Large intestine (tissue), 3 donors: ENCODE measurements at regions not wholly inside any gene's neighbourhood (a gene's known extent, or its start where the extent isn't known, plus 50 kb on each side); places are given as distances from the start of the nearest gene placed in this dataset.

Source experiments
- DNase-seq, 2 donors: peaks; one replicate each; pipeline versions ENCODE4 v3.0.0 to v3.0.0-alpha.2; 2013
- H3K27ac ChIP-seq: one replicate; pipeline ENCODE4 v1.5.1; 2013; ENCODE audit warnings: low read length
- H3K27me3 ChIP-seq: 2 replicates; pipeline ENCODE4 v1.6.1; 2013; ENCODE audit warnings: low read length; ENCODE audit not compliant: control insufficient read depth, insufficient read depth
- H3K36me3 ChIP-seq: 2 replicates; pipeline ENCODE4 v1.6.1; 2013; ENCODE audit warnings: low read length; ENCODE audit not compliant: control insufficient read depth, insufficient read depth
- H3K4me1 ChIP-seq: one replicate; pipeline ENCODE4 v1.6.1; 2013; ENCODE audit warnings: low read length; ENCODE audit not compliant: control insufficient read depth, insufficient read depth
- H3K4me3 ChIP-seq: one replicate; pipeline ENCODE4 v1.5.1; 2013; ENCODE audit warnings: low read length
- H3K9me3 ChIP-seq: one replicate; pipeline ENCODE4 v1.6.1; 2013; ENCODE audit warnings: mild to moderate bottlenecking, low read depth, low read length, moderate library complexity; ENCODE audit not compliant: control insufficient read depth
- WGBS: methylation state at CpG from one replicate; pipeline ENCODE4 v1.1.5; 2013; ENCODE audit warnings: low lambda C conversion rate; ENCODE audit not compliant: insufficient coverage; 5-methylcytosine and 5-hydroxymethylcytosine counted together

GRCh38 chr1:70666381-70667140 lies 255.5 kb downstream of the CTH start:
- no CpG with 5 or more reads among the region's 8 CpGs for WGBS
- Histone ChIP-seq H3K4me3 (no peak overlapping the region), H3K4me1 (no peaks in the 10 kb centered on the region), H3K9me3 (no peaks in the 10 kb centered on the region), H3K27ac (no peak overlapping the region), H3K36me3 (no peaks in the 10 kb centered on the region), H3K27me3 (no peaks in the 10 kb centered on the region)
- no peak for DNase-seq

- no peak for DNase-seq
- H3K27ac ChIP-seq = no peak overlapping the region
Measured at GRCh38 chr1:70667494-70668170, 256.6 kb downstream of the CTH start.

DNA sequence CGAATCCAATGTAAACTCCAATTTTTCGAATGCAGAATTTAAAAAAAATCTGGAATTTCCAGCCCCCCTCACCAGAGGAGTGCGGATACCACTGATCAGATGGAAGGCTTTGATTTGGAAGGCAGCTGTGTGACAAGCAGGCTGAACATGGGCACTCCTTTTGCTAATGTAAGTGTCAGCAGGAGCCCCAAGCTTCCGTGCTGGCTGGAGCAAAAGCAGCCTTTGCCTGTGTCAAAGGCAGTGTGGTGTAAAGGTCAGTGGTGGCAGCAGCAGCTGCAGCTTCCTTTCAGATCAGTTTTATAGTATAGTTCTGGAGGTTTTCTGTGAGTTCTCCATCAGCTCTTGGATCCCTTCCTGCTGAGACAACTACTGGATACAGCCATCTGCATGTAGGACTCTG lies 259.9 kb downstream of the CTH start:
- Histone ChIP-seq H3K9me3 (no peaks in the 10 kb centered on the region), H3K36me3 (no peaks in the 10 kb centered on the region), H3K4me3 (no peak overlapping the region), H3K27me3 (no peaks in the 10 kb centered on the region), H3K27ac (no peak overlapping the region), H3K4me1 (no peaks in the 10 kb centered on the region)
- WGBS = no CpG with 5 or more reads among the region's 4 CpGs
- no peak for DNase-seq

More at GRCh38 chr1:70667494-70668170, 256.6 kb downstream of the CTH start:
- H3K9me3 ChIP-seq = no peaks in the 10 kb centered on the region
- no peaks in the 10 kb centered on the region for H3K36me3 ChIP-seq
- H3K4me1 ChIP-seq = no peaks in the 10 kb centered on the region
- no peak overlapping the region for H3K4me3 ChIP-seq
- H3K27me3 ChIP-seq = no peaks in the 10 kb centered on the region

DNA sequence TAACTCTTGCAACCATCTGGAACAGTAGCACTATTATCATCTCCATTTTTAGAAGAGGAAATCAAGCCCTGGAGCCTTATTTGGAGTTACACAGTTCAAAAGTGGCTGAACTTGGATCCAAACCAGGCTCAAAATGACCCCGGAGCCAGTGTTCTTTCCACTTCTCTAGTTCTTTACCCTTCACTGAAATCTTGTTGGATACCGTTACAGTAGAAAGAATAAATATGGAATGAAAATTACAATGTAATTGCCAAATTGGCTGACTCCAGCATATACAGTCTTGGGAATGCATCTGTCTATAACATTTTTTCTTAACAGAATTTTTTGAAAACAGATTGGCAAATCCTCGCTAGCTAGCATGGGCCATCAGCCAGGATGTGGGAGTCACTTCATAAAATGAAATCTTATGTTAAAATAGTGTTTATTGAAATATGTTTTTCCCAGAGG lies 261.4 kb downstream of the CTH start:
- no peaks in the 10 kb centered on the region for H3K4me1 ChIP-seq
- no CpG with 5 or more reads among the region's 3 CpGs for WGBS
- no peaks in the 10 kb centered on the region for H3K36me3 ChIP-seq
- no peak for DNase-seq
- H3K4me3 ChIP-seq = no peak overlapping the region
- H3K27me3 ChIP-seq = no peaks in the 10 kb centered on the region
- no peaks in the 10 kb centered on the region for H3K9me3 ChIP-seq
- no peak overlapping the region for H3K27ac ChIP-seq

DNA sequence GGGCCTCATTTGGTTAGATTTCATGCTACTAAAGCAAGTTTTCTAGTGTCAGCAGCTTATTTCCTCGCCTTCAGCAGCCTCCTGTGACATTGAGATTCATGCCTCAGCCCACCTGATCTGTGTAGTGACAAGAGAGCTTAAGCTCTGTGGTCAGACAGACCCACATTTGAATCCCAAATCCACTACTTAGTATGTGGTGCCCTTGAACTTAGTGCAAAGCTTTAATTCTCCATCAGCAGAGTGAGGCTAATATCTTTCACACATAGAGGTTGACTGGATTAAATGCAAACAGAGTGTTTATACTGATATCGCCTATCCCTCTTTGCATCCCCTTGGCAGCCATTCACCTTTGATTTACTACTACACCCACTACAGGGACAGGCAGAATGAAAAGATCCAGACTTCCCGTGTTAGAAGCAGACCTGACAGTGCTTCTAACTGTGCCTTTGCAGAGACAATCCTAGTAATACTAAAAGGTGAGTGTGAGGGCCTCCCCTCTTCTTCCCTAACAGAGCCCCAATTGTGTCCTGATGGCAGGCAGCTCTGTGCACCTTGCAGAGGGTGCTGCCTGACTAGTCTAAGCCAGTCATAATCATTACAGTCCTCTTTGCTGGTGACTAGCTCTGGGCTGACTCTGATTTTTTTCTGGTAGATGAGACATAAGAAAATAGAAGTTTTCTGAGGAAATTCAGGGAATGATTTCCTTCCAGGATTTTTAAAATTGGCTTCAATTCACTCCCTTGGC lies 264.0 kb downstream of the CTH start:
- no peak for DNase-seq
- no peak overlapping the region for H3K27ac ChIP-seq
- H3K4me1 ChIP-seq = no peaks in the 10 kb centered on the region
- no CpG with 5 or more reads among the region's 3 CpGs for WGBS
- H3K9me3 ChIP-seq = no peaks in the 10 kb centered on the region
- H3K27me3 ChIP-seq = no peaks in the 10 kb centered on the region
- H3K4me3 ChIP-seq = no peak overlapping the region
- H3K36me3 ChIP-seq = no peaks in the 10 kb centered on the region

- Histone ChIP-seq H3K27me3 (no peaks in the 10 kb centered on the region), H3K9me3 (no peaks in the 10 kb centered on the region), H3K4me3 (no peak overlapping the region), H3K4me1 (no peaks in the 10 kb centered on the region), H3K27ac (no peak overlapping the region), H3K36me3 (no peaks in the 10 kb centered on the region)
- WGBS = no CpG with 5 or more reads among the region's 5 CpGs
- DNase-seq = no peak
Measured at GRCh38 chr1:70675737-70676156, 264.7 kb downstream of the CTH start.

- H3K36me3 ChIP-seq = no peaks in the 10 kb centered on the region
- no CpG with 5 or more reads among the region's 13 CpGs for WGBS
- no peaks in the 10 kb centered on the region for H3K4me1 ChIP-seq
- no peaks in the 10 kb centered on the region for H3K27me3 ChIP-seq
- peak; percentile 37 to 38 for DNase-seq
- no peak overlapping the region for H3K27ac ChIP-seq
- no peak overlapping the region for H3K4me3 ChIP-seq
- no peaks in the 10 kb centered on the region for H3K9me3 ChIP-seq
Measured at GRCh38 chr1:70685300-70686286, 274.5 kb downstream of the CTH start.

DNA sequence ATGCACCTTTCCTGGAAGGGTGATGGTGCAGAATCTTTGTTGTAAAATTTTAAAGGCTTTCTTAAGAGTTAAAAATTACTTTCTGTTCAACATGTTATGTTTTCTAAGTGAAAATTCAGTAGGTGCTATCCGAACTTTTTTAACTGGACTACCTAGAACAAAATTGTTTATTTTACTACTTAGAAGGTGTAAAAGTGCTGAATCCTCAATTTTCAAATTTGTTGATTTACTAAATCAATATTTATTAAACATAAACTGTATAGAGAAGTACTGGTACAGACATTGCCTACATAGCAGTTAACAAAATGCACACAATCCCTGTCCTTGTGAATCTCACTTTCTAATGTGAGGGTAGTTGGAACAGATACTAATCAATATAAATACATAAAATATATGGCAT lies 277.5 kb downstream of the CTH start:
- Histone ChIP-seq H3K9me3 (no peaks in the 10 kb centered on the region), H3K4me1 (no peaks in the 10 kb centered on the region), H3K4me3 (no peak overlapping the region), H3K27ac (no peak overlapping the region), H3K36me3 (no peaks in the 10 kb centered on the region), H3K27me3 (no peaks in the 10 kb centered on the region)
- no peak for DNase-seq
- WGBS = 83% methylated on average over 1 of the region's 1 CpG

- Histone ChIP-seq H3K27me3 (peaks cover 9% of the 10 kb centered on the region), H3K4me3 (peak overlapping the region; percentile 31), H3K4me1 (no peaks in the 10 kb centered on the region), H3K27ac (no peak overlapping the region), H3K9me3 (no peaks in the 10 kb centered on the region), H3K36me3 (no peaks in the 10 kb centered on the region)
- peak in 1 of 2 donors; percentile 9 for DNase-seq
- WGBS = 20% methylated on average over 1 of the region's 33 CpGs
Measured at GRCh38 chr1:70706381-70707037, 295.4 kb downstream of the CTH start.
